ENCODE measurements at regions not wholly inside any gene's neighbourhood (a gene's known extent, or its start where the extent isn't known, plus 50 kb on each side); places are given as distances from the start of the nearest gene placed in this dataset.

- peaks cover 4% of the 10 kb centered on the region for H3K4me1 Mint-ChIP-seq (ENCODE audit: low read depth)
- no peak for DNase-seq (ENCODE audit: low spot score, unreplicated experiment)
- H3K9me3 Mint-ChIP-seq (ENCODE audit: low read depth), result no peaks in the 10 kb centered on the region
- H3K27me3 Mint-ChIP-seq, result no peaks in the 10 kb centered on the region
- TF ChIP-seq, protein P1, sequence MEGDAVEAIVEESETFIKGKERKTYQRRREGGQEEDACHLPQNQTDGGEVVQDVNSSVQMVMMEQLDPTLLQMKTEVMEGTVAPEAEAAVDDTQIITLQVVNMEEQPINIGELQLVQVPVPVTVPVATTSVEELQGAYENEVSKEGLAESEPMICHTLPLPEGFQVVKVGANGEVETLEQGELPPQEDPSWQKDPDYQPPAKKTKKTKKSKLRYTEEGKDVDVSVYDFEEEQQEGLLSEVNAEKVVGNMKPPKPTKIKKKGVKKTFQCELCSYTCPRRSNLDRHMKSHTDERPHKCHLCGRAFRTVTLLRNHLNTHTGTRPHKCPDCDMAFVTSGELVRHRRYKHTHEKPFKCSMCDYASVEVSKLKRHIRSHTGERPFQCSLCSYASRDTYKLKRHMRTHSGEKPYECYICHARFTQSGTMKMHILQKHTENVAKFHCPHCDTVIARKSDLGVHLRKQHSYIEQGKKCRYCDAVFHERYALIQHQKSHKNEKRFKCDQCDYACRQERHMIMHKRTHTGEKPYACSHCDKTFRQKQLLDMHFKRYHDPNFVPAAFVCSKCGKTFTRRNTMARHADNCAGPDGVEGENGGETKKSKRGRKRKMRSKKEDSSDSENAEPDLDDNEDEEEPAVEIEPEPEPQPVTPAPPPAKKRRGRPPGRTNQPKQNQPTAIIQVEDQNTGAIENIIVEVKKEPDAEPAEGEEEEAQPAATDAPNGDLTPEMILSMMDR (IDR thresholded peaks at IDR 0.05; ENCODE audit: unreplicated experiment), result no peak
- no peaks in the 10 kb centered on the region for H3K36me3 Mint-ChIP-seq (ENCODE audit: insufficient read depth)
- H3K4me3 Mint-ChIP-seq (ENCODE audit: low read depth), result no peak overlapping the region
- no peak overlapping the region for H3K27ac Mint-ChIP-seq
Observed at GRCh38 chr18:68455229-68455603, 259.7 kb downstream of the TMX3 start.

GRCh38 chr18:68454511-68455228, 260.2 kb downstream of the TMX3 start:
- H3K27ac Mint-ChIP-seq, result no peak overlapping the region
- TF ChIP-seq, protein P1 (IDR thresholded peaks at IDR 0.05; ENCODE audit: unreplicated experiment), result no peak
- H3K4me1 Mint-ChIP-seq (ENCODE audit: low read depth), result peaks cover 4% of the 10 kb centered on the region
- DNase-seq (ENCODE audit: low spot score, unreplicated experiment), result no peak
- H3K27me3 Mint-ChIP-seq, result no peaks in the 10 kb centered on the region
- no peaks in the 10 kb centered on the region for H3K9me3 Mint-ChIP-seq (ENCODE audit: low read depth)
- H3K36me3 Mint-ChIP-seq (ENCODE audit: insufficient read depth), result no peaks in the 10 kb centered on the region
- H3K4me3 Mint-ChIP-seq (ENCODE audit: low read depth), result no peak overlapping the region

- Mint-ChIP-seq H3K4me3 (ENCODE audit: low read depth) (no peak overlapping the region), H3K27ac (no peak overlapping the region), H3K9me3 (ENCODE audit: low read depth) (no peaks in the 10 kb centered on the region), H3K27me3 (no peaks in the 10 kb centered on the region), H3K4me1 (ENCODE audit: low read depth) (no peaks in the 10 kb centered on the region), H3K36me3 (ENCODE audit: insufficient read depth) (no peaks in the 10 kb centered on the region)
- no peak for DNase-seq (ENCODE audit: low spot score, unreplicated experiment)
- TF ChIP-seq, protein P1 (IDR thresholded peaks at IDR 0.05; ENCODE audit: unreplicated experiment), result no peak
Observed at GRCh38 chr18:68449292-68449691, 265.6 kb downstream of the TMX3 start.

- TF ChIP-seq, protein P1 (IDR thresholded peaks at IDR 0.05; ENCODE audit: unreplicated experiment), result no peak
- no peak for DNase-seq (ENCODE audit: low spot score, unreplicated experiment)
- no peaks in the 10 kb centered on the region for H3K27me3 Mint-ChIP-seq
- no peak overlapping the region for H3K4me3 Mint-ChIP-seq (ENCODE audit: low read depth)
- H3K9me3 Mint-ChIP-seq (ENCODE audit: low read depth), result no peaks in the 10 kb centered on the region
- no peaks in the 10 kb centered on the region for H3K36me3 Mint-ChIP-seq (ENCODE audit: insufficient read depth)
- H3K27ac Mint-ChIP-seq, result no peak overlapping the region
- H3K4me1 Mint-ChIP-seq (ENCODE audit: low read depth), result no peaks in the 10 kb centered on the region
Observed at GRCh38 chr18:68448736-68449135, 266.2 kb downstream of the TMX3 start.

DNA sequence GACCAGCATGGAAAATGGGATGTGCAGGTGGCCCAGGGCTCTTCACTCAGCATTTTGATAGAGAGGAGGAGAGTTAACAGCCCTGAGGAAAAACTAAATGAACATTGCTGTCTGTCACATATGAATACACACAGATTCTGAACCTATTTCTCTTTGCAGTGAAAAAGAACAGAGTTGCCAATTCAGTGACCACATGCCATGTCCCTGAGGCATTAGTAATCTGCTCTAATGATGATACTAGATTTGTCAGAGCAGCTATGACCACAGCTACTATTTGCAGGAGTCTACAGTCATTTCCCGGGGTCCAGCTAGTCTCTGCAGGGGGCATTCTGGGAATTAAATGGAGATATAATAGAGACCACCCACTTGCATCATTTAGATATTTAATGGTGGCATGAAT, 267.6 kb downstream of the TMX3 start:
- Mint-ChIP-seq H3K27me3 (no peaks in the 10 kb centered on the region), H3K9me3 (ENCODE audit: low read depth) (no peaks in the 10 kb centered on the region), H3K27ac (no peak overlapping the region), H3K4me3 (ENCODE audit: low read depth) (no peak overlapping the region), H3K36me3 (ENCODE audit: insufficient read depth) (no peaks in the 10 kb centered on the region), H3K4me1 (ENCODE audit: low read depth) (no peaks in the 10 kb centered on the region)
- TF ChIP-seq, protein P1 (IDR thresholded peaks at IDR 0.05; ENCODE audit: unreplicated experiment), result no peak
- DNase-seq (ENCODE audit: low spot score, unreplicated experiment), result no peak

Measured in progenitor cell of endocrine pancreas (in vitro differentiated cells).